ENCODE measurements at regions not wholly inside any gene's neighbourhood (a gene's known extent, or its start where the extent isn't known, plus 50 kb on each side); places are given as distances from the start of the nearest gene placed in this dataset.

DNA sequence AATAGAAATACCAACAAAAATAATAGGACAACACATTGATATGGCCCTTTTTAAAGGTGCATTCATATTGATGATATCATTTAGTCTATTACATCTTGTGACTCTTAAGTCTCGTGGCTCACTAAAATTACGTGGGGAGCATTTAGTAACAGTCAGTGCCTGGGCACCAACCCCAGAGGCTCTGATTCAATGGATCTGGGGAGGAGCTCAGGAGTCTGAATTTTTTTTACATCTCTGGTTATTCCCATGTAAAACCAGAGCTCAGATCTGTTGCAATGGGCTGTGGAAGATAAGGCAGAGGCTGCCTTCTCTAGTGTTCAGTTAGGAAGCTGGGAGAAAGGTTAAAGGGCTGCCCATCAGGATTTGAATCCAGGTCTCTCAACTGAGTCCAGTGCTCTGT lies 549.9 kb upstream of the CDH5 start:
- no peak for TF ChIP-seq EZH2 (IDR thresholded peaks at IDR 0.05)
- no peak for TF ChIP-seq POLR2AphosphoS5 (IDR thresholded peaks at IDR 0.05; ENCODE audit: borderline replicate concordance, low read depth, low read length)
